OCI-M2 (cell line): ENCODE measurements at regions not wholly inside any gene's neighbourhood (a gene's known extent, or its start where the extent isn't known, plus 50 kb on each side); places are given as distances from the start of the nearest gene placed in this dataset.

Experiments
- DNase-seq: peaks from one replicate; lab custom pipeline; 2025; ENCODE audit not compliant: unreplicated experiment; lab: John Stamatoyannopoulos, UW

GRCh38 chr13:84405286-84405685 is 523.0 kb upstream of the SLITRK1 start:
- no peak for DNase-seq

- no peak for DNase-seq
Measured at GRCh38 chr13:84400706-84401105, 518.4 kb upstream of the SLITRK1 start.

DNA sequence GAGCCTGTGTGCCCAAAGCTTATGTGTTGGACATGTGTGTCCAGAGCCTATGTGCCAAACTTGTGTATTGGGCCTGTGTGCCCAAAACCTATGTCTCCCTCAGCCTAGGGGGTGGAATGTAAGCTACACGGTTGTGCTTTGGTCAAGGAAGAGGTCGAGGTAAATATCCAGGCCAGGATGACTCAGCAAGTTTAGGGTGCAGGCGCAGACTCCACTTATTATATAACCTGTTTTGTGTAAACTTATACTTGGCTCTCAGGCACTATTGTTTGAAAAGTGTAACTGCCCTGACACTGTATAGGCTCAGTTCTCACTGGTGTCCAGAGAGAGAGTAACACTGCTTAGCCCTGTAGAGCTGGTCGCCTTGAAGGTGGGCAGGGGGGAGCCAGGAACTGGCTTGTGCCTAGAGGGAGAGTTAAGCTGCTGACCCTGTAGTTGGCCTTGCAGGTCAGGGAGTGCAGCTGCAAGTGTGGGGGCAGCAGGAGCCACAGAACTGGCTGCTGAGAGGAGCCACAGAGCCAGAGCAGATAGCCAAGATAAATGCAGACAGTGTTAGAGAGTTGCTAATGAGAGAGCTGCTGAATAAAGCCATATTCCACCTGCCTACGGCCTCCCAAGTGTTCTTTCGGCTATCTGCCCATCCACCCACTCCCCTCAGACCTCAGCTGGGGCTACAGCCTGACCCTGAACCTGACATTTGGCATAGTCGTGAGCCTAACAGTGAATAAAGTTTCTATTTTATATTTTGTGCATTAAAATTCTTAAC is 517.2 kb upstream of the SLITRK1 start:
- DNase-seq = no peak

- no peak for DNase-seq
Measured at GRCh38 chr13:84393981-84394625, 511.8 kb upstream of the SLITRK1 start.

DNA sequence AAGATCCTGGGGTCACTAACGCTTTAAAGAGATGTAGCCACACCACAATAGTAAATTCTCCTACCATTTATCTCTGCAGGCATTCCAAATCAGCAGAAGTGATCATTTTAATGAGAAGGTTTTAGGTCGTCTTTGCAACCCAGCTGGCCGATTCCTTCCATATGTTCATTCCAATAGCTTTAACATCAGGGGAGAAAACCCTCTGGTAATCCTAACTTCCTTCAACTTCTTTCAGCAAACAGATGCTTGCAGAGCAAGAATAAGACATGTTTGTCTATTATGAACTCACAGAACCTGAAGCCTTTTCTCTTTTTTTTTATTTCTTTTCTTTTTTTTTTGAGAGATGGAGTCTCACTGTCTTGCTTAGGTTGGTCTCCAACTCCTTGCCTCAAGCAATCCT is 498.6 kb upstream of the SLITRK1 start:
- no peak for DNase-seq

DNA sequence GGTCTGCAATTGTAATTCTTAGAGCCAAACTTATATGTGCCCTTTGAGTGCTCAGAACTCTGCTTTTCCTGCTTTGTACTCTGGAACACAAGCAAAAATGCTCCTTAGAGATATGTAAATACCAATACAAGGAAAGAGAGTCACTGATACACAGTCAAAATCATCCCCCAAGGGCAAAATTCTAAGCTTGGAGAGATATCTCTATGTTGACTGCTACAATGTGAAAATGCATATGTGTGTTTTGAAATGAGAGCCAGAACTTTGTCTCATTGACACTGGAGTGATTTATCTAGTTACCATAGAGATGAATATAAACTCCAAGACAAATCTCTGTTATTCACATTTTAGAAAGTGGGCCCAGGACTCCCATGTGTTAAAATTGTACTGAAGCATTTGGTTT is 494.8 kb upstream of the SLITRK1 start:
- DNase-seq = no peak

DNA sequence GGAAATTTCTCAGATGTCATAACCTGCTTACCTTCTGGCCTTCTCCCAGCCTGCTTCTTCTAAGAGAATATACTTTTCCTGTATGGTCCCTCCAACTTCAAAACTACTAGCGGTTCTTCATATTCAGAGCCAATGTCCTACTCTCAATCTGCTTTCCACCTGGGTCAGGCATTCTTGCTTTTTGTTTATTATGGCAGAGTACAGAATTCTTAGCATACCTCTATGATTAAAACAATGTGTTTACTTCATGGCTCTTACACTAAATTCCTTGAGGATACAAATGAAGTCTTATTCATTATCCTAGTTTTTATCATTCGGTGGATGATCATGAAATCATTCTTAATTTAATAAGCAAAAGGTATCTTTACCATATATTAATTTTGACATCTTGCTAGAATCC is 484.2 kb upstream of the SLITRK1 start:
- DNase-seq = no peak

DNA sequence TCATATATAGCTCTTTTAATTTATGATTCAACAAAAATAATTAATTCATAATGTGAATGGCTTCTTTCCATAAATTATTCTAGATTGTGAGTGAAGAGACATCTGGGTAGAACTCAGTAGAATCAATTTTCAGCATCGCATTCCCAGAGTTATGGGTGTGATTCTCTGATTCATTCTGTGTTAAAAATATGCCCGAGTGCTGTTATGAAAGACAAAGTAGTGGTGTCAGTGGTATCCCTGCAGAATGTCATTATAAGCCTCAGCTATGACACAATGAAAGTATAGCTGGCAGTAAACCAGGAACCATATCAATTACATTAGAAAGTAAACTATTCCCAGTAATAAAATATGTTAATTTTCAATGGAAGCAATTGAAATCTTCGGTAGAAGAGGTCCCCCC is 480.5 kb upstream of the SLITRK1 start:
- DNase-seq = no peak

- DNase-seq = no peak
Measured at GRCh38 chr13:84360822-84361221, 478.5 kb upstream of the SLITRK1 start.

DNA sequence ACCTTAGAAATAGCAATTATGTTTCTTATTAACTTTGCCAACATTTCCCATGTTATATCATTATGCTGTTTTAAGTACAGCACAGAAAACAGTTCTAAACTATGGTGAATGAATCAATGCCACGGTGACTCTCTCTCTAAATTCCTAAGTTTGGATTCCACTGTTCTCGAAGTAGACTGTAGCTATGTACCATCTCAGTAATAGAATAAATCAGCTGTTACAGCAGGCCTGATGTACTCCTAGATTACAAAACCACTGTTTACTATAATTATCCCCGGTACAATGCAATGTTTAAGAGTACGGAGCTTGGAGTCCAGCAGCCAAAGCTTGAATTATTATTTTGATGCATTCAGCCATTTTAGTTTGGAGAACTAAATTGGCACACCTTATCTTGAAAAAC is 476.3 kb upstream of the SLITRK1 start:
- DNase-seq = no peak

DNA sequence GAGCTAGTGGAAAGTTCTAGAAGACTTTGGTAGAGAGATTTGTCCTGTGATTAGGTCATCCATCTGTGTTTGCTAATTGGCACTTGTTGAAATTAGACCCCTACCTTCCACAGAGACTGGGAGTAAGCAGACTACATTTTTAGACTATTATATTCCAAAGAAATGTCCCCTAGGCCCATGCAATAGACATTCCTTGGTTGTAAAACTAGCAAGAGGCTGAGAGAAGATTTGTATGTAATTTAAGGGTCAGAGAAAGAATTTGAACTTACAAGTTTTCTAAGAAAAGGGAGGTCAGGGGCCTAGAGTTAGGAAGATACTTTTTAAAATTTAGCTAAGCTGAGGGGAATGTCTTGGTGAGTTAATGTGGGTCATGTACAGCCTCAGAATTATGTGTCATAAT is 470.7 kb upstream of the SLITRK1 start:
- DNase-seq = no peak

GRCh38 chr13:84339456-84339855 is 457.2 kb upstream of the SLITRK1 start:
- DNase-seq = no peak

- DNase-seq = no peak
Measured at GRCh38 chr13:84332346-84332745, 450.1 kb upstream of the SLITRK1 start.

GRCh38 chr13:84315527-84315926 is 433.3 kb upstream of the SLITRK1 start:
- DNase-seq = no peak

DNA sequence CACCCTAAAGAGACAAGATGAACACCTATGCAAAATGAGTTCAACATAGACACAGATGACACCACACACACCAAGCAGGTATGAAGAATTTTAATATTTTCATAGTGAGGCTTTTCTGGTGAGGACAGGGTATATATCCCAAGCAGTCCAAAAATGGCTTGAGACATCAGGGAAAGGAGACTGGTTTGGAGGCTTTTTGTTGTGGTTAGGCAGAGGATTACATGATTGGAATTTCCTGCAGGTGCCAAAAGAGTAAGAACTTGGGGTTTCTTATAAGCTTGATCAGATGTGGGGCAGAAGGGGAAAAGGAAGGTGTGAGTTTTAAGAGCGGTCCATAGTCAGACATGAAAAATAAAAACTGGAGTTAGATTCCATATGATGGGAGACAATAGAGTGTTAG is 420.8 kb upstream of the SLITRK1 start:
- no peak for DNase-seq

GRCh38 chr13:84297251-84297650 is 415.0 kb upstream of the SLITRK1 start:
- DNase-seq = no peak

- no peak for DNase-seq
Measured at GRCh38 chr13:84296401-84296800, 414.1 kb upstream of the SLITRK1 start.

DNA sequence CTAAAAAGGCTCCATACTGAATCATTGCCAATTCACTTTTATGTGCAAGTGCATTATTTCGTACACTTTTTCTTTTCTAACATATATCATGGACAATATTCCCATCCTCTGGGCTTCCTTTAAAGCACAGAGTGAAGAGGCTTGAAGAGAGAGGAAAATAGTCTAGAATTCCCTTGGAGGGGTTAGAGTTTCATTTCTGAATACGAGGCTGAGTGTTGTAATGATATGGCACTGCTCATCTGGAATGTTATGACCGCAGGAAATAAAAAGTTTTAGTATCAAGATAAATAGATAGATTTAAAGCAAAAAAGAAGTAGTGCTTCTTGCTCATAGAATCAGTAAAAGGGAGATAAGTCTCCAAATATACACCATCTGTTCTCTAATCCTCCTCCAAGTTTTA is 412.3 kb upstream of the SLITRK1 start:
- DNase-seq = no peak

GRCh38 chr13:84290386-84290785 is 408.1 kb upstream of the SLITRK1 start:
- no peak for DNase-seq

DNA sequence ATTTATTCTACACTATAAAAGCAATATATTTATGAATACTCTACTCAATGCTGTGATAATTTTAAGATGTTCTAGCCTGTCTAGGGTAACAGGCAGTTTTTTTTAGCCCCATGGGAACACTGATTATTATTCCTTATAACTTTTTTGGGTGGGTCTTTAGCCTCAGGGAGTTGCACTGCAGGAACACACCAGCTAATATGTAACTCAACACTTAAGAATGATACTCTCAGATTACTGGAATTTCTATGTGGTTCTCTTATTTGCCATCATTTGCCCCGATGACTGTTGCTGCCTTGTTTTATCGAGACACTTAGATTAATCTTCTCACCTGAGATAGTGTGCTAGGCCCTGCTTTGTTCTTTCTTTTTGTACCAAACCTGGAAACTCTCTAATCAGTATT is 396.9 kb upstream of the SLITRK1 start:
- no peak for DNase-seq

DNA sequence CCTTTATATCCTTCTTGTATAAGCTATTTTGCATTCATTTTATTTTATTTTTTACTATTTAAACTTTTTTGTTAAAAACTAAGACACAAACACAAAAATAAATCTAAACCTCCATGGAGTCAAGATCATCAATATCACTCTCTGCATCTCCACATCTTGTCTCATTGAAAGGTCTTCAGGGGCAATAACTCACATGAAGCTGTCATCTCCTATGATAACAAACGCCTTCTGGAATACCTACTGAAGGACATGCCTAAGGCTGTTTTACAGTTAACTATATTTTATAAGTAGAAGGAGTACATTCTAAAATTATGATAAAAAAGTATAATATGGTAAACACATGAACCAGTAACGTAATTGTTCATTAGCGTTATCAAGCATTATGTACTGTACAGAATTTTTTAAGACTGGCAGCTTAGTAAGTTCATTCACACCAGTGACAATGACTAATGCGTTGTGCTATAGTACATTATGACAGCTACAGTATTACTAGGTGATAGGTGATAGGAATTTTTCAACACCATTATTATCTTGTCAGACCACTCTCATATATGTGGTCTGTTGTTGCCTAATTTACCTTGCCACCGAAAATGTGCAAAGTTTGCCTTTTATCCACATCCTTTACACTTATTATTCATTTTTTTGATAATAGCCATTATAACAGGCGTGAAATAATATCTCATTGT is 390.7 kb upstream of the SLITRK1 start:
- DNase-seq = no peak

DNA sequence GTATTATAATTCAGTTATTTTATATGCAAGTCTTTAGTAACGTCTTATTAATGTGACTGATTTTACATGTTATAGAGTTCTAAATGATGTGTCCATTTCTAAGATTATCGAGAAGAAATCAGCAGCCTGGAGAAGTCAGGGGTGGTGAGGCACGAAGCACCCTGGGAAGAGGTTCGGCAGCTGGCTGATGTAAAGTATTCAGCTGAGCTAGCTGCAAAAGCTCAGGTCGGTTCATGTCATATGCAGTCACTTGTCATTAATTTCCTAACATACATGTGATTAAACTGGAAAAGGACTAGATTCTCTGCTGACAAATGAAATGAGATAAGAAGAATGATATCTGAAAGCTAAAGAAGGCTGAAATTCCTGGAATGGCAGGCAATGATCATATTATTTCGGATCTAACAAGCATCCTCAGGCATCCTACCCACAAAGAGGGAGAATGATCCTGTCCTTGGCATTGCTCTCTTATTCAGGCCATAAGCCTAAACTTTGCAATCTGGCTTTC is 383.0 kb upstream of the SLITRK1 start:
- DNase-seq = no peak
